ENCODE measurements at regions not wholly inside any gene's neighbourhood (a gene's known extent, or its start where the extent isn't known, plus 50 kb on each side); places are given as distances from the start of the nearest gene placed in this dataset.

GRCh38 chr1:212531267-212531666, 77.3 kb upstream of the ATF3 start:
- Histone ChIP-seq H3K9me2 (replicated peaks; ENCODE audit: low read depth, low read length) (no peaks in the 10 kb centered on the region), H3K9ac (ENCODE audit: low read depth, low read length, poor library complexity, severe bottlenecking) (no peak overlapping the region), H3K4me2 (ENCODE audit: low read depth, low read length, poor library complexity, severe bottlenecking) (no peak overlapping the region), H3K27me3 (ENCODE audit: insufficient read depth, low read length, poor library complexity, severe bottlenecking) (no peaks in the 10 kb centered on the region), H3K79me2 (ENCODE audit: insufficient read depth, low read length) (no peaks in the 10 kb centered on the region), H3K4me1 (ENCODE audit: insufficient read depth, low read length, poor library complexity, severe bottlenecking) (no peaks in the 10 kb centered on the region), H3K9me3 (ENCODE audit: insufficient read depth, low read depth, low read length) (0 out of 2 replicates have a peak, but pooled peaks cover under 1% of the 10 kb centered on the region), H3K4me3 (ENCODE audit: low read length, poor library complexity, severe bottlenecking) (no peak overlapping the region), H2AFZ (ENCODE audit: low read length) (0 out of 2 replicates have a peak overlapping the region, but pooled peaks have one; percentile 17), H3F3A (ENCODE audit: low read depth) (no peaks in the 10 kb centered on the region), H3K36me3 (ENCODE audit: insufficient read depth, low read length) (no peaks in the 10 kb centered on the region), H4K20me1 (ENCODE audit: insufficient read depth, low read length, poor library complexity, severe bottlenecking) (no peaks in the 10 kb centered on the region)
- TF ChIP-seq EZH2phosphoT487 (IDR thresholded peaks at IDR 0.05; ENCODE audit: borderline replicate concordance), result no peak
- TF ChIP-seq CTCF (conservative IDR thresholded peaks at IDR 0.05; ENCODE audit: low read length), result no peak

GRCh38 chr1:212531796-212532195, 76.8 kb upstream of the ATF3 start:
- no peaks in the 10 kb centered on the region for H3F3A ChIP-seq (ENCODE audit: low read depth)
- H3K4me3 ChIP-seq (ENCODE audit: low read length, poor library complexity, severe bottlenecking), result no peak overlapping the region
- no peaks in the 10 kb centered on the region for H3K36me3 ChIP-seq (ENCODE audit: insufficient read depth, low read length)
- peak overlapping the region; percentile 17; the same call in 1 of the 2 replicates for H2AFZ ChIP-seq (ENCODE audit: low read length)
- no peaks in the 10 kb centered on the region for H3K9me2 ChIP-seq (replicated peaks; ENCODE audit: low read depth, low read length)
- H4K20me1 ChIP-seq (ENCODE audit: insufficient read depth, low read length, poor library complexity, severe bottlenecking), result no peaks in the 10 kb centered on the region
- H3K4me2 ChIP-seq (ENCODE audit: low read depth, low read length, poor library complexity, severe bottlenecking), result no peak overlapping the region
- H3K9me3 ChIP-seq (ENCODE audit: insufficient read depth, low read depth, low read length), result peaks cover 5% of the 10 kb centered on the region; the same call in 1 of the 2 replicates
- no peak overlapping the region for H3K9ac ChIP-seq (ENCODE audit: low read depth, low read length, poor library complexity, severe bottlenecking)
- H3K79me2 ChIP-seq (ENCODE audit: insufficient read depth, low read length), result no peaks in the 10 kb centered on the region
- no peaks in the 10 kb centered on the region for H3K27me3 ChIP-seq (ENCODE audit: insufficient read depth, low read length, poor library complexity, severe bottlenecking)
- TF ChIP-seq CTCF (conservative IDR thresholded peaks at IDR 0.05; ENCODE audit: low read length) (no peak), EZH2phosphoT487 (IDR thresholded peaks at IDR 0.05; ENCODE audit: borderline replicate concordance) (no peak)
- no peaks in the 10 kb centered on the region for H3K4me1 ChIP-seq (ENCODE audit: insufficient read depth, low read length, poor library complexity, severe bottlenecking)

- Histone ChIP-seq H4K20me1 (ENCODE audit: insufficient read depth, low read length, poor library complexity, severe bottlenecking) (no peaks in the 10 kb centered on the region), H3K4me1 (ENCODE audit: insufficient read depth, low read length, poor library complexity, severe bottlenecking) (no peaks in the 10 kb centered on the region), H3K4me2 (ENCODE audit: low read depth, low read length, poor library complexity, severe bottlenecking) (no peak overlapping the region), H3K27me3 (ENCODE audit: insufficient read depth, low read length, poor library complexity, severe bottlenecking) (no peaks in the 10 kb centered on the region), H3F3A (ENCODE audit: low read depth) (no peaks in the 10 kb centered on the region), H3K9me2 (replicated peaks; ENCODE audit: low read depth, low read length) (no peaks in the 10 kb centered on the region), H3K9ac (ENCODE audit: low read depth, low read length, poor library complexity, severe bottlenecking) (no peak overlapping the region), H3K79me2 (ENCODE audit: insufficient read depth, low read length) (no peaks in the 10 kb centered on the region), H3K4me3 (ENCODE audit: low read length, poor library complexity, severe bottlenecking) (no peak overlapping the region), H3K36me3 (ENCODE audit: insufficient read depth, low read length) (no peaks in the 10 kb centered on the region), H2AFZ (ENCODE audit: low read length) (peak overlapping the region; percentile 67; the same call in 1 of the 2 replicates), H3K9me3 (ENCODE audit: insufficient read depth, low read depth, low read length) (peaks cover 6% of the 10 kb centered on the region; the same call in 1 of the 2 replicates)
- no peak for TF ChIP-seq EZH2phosphoT487 (IDR thresholded peaks at IDR 0.05; ENCODE audit: borderline replicate concordance)
- no peak for TF ChIP-seq CTCF (conservative IDR thresholded peaks at IDR 0.05; ENCODE audit: low read length)
Observed at GRCh38 chr1:212532469-212533147, 76.0 kb upstream of the ATF3 start.

Measured in Loucy (cell line).